Posterior cingulate gyrus (tissue), 11 donors: ENCODE measurements at regions not wholly inside any gene's neighbourhood (a gene's known extent, or its start where the extent isn't known, plus 50 kb on each side); places are given as distances from the start of the nearest gene placed in this dataset.
"Not testable (repeated sequence)": the region's sequence is repeated elsewhere in the genome, so short reads cannot be mapped to it uniquely, and the experiment has no call there.

Experiments used
- DNase-seq, 10 donors: peaks; one replicate each; pipeline versions ENCODE4 v3.0.0 to v3.0.0-alpha.2; 2020 to 2021; ENCODE audit warnings: mixed read lengths in 3 of 10
- intact Hi-C: fragments of 100-400 bp; cut with DNase I; formaldehyde crosslinking; loops from one replicate; pipeline ENCODE4 v1.15.1; 2023

- DNase-seq = no peak
- intact Hi-C loops = no loop called here
Measured at GRCh38 chr14:106414464-106414863, 888.1 kb downstream of the TMEM121 start.

GRCh38 chr14:106417224-106418049, 891.1 kb downstream of the TMEM121 start:
- peak in 3 of 10 donors; percentile 16 to 81 (median 21) for DNase-seq
- intact Hi-C loops = no loop called here

GRCh38 chr14:106419376-106419965, 893.1 kb downstream of the TMEM121 start:
- intact Hi-C loops = no loop called here
- DNase-seq = no peak

- DNase-seq = peak in 2 of 10 donors; percentile 28 to 41
- intact Hi-C loops = not testable (repeated sequence)
Measured at GRCh38 chr14:106421431-106422033, 895.1 kb downstream of the TMEM121 start.

GRCh38 chr14:106422066-106422465, 895.7 kb downstream of the TMEM121 start:
- intact Hi-C loops = no loop called here
- no peak for DNase-seq

GRCh38 chr14:106425150-106425549, 898.8 kb downstream of the TMEM121 start:
- DNase-seq, intact Hi-C loops: not testable (repeated sequence)

GRCh38 chr14:106436310-106436905, 910.0 kb downstream of the TMEM121 start:
- peak in 1 of 10 donors; percentile 37 for DNase-seq
- intact Hi-C loops = no loop called here

- no peak for DNase-seq
- intact Hi-C loops = no loop called here
Measured at GRCh38 chr14:106442857-106443256, 916.5 kb downstream of the TMEM121 start.

GRCh38 chr14:106455026-106455425, 928.6 kb downstream of the TMEM121 start:
- DNase-seq = no peak
- intact Hi-C loops = no loop called here

- intact Hi-C loops = no loop called here
- no peak for DNase-seq
Measured at GRCh38 chr14:106459971-106460730, 933.8 kb downstream of the TMEM121 start.

- intact Hi-C loops = no loop called here
- no peak for DNase-seq
Measured at GRCh38 chr14:106460916-106461315, 934.5 kb downstream of the TMEM121 start.

GRCh38 chr14:106466483-106466882, 940.1 kb downstream of the TMEM121 start:
- intact Hi-C loops, DNase-seq: not testable (repeated sequence)

GRCh38 chr14:106468869-106469268, 942.5 kb downstream of the TMEM121 start:
- intact Hi-C loops, DNase-seq: not testable (repeated sequence)

- DNase-seq, intact Hi-C loops: not testable (repeated sequence)
Measured at GRCh38 chr14:106470028-106470427, 943.6 kb downstream of the TMEM121 start.

- intact Hi-C loops, DNase-seq: not testable (repeated sequence)
Measured at GRCh38 chr14:106474261-106475028, 948.1 kb downstream of the TMEM121 start.

GRCh38 chr14:106475214-106475613, 948.8 kb downstream of the TMEM121 start:
- DNase-seq, intact Hi-C loops: not testable (repeated sequence)

- intact Hi-C loops, DNase-seq: not testable (repeated sequence)
Measured at GRCh38 chr14:106477600-106477999, 951.2 kb downstream of the TMEM121 start.

GRCh38 chr14:106480287-106480686, 953.9 kb downstream of the TMEM121 start:
- intact Hi-C loops, DNase-seq: not testable (repeated sequence)

- intact Hi-C loops, DNase-seq: not testable (repeated sequence)
Measured at GRCh38 chr14:106482213-106482612, 955.8 kb downstream of the TMEM121 start.
